Activated CD4-positive, alpha-beta T cell treated with anti-CD3 and anti-CD28 coated beads for 4 hours (primary cell): ENCODE measurements at regions not wholly inside any gene's neighbourhood (a gene's known extent, or its start where the extent isn't known, plus 50 kb on each side); places are given as distances from the start of the nearest gene placed in this dataset.
"Not testable (repeated sequence)": the region's sequence is repeated elsewhere in the genome, so short reads cannot be mapped to it uniquely, and the experiment has no call there.

Source experiments
- DNase-seq, 2 donors: peaks; one replicate each; pipeline ENCODE4 v3.0.0-alpha.2; 2020

DNA sequence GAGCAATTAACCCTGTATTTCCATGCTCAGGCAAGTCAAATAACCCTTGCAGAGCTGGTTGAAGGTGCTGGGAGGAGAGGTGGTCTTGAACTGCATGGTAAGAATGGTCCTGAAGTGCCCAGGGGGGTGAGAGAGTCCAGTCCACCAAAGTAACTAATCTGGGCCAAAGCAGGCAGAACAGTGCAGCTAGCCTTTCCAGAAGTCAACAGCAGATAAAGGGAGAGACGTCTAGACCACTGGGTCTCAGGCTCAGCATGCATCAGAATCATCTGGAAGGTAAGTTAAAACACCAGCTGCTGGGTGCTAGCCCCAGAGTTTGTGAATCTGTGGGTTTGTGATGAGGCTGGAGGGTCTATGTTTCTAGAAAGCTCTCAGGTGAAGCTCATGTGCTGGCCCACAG is 232.3 kb upstream of the ECI2 start:
- no peak for DNase-seq

DNA sequence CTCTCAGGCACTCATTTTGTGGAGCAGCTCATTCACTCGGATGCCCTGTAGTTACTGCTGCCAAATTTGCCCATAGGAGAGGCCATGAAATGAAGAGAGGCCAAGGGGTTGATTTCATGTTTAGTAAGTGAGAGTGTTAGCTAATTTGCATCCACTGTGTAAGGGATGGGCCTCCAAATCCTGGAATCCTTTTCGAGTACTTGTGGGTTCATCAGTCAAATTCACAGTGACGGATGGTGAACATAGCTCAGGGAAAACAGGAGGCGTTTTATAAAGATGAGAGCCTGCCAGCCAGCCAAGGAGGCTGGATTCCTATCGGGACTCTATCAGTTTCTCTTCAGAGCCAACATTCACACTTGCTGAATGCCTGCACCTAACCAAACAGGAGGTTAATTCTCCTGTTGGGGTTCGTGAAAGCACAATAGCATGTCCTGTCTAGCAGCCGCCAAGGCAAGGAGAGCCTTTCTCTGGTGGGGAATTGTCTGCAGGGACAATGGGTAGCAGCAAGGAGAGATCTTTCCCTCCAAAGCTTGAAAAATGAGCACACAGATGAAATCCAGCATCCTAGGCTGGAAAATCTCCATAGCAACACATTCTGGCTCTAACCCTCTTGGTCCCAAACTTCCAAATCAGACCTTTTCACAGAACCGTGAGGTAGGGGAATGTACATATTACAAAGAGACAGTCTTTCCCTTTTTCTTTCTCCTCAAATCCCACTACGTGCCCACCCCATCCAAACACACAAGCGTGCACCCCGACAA is 231.4 kb upstream of the ECI2 start:
- no peak for DNase-seq

DNA sequence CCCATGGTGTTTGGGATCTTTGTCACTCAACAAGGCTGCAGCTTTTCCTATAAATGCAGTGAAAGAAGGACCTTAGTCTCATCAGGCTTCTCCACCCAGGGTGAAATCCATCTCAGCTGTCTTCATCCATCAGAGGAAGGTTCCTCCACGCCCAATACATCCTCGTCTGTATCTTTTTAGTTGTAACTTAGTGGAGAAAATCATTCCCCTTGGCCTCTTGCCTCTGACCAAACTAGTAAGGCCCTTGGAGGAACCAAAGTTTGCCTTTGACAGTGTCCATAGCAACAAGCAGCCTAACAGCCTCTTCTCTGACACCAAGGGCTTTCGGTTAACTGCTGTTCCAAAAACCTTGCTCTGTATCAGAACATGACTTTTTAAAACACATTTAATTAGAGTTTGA is 230.3 kb upstream of the ECI2 start:
- no peak for DNase-seq

DNA sequence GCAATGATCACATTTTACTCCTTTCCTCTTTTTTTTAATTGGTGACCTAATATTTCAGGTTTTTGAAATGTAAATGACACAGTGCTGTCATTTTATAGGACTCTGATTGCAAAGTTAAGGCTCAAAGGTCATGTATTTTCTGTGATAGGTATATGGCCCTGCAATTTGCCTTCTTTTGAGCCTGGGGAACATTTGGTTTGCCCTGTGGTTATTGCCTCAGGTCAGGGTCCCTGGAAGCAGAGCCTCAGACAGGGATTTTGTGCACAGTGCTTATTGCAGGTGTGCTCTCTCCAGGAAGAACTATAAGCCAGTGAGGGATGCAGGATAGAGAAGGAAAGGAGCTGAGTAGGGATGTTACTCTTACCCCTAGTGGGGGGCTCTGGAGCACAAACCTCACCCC is 229.3 kb upstream of the ECI2 start:
- no peak for DNase-seq

DNA sequence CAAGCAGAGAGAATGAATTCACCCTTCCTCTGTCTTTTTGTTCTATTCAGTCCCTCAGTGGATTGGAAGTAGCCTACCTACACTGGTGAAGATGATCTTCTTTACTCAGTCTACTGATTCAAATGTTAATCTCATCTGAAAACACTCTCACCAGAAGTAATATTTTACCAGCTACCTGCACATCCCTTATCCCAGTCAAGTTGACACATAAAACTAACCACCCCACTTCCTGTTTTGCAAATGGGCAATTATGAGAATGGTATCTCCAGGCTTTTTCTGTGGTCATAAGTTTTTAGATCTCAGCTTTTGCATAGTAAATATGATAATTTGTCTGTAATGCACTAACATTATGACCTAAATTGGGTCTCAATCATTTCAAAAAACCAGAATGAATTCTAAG is 228.8 kb upstream of the ECI2 start:
- DNase-seq: no peak

DNA sequence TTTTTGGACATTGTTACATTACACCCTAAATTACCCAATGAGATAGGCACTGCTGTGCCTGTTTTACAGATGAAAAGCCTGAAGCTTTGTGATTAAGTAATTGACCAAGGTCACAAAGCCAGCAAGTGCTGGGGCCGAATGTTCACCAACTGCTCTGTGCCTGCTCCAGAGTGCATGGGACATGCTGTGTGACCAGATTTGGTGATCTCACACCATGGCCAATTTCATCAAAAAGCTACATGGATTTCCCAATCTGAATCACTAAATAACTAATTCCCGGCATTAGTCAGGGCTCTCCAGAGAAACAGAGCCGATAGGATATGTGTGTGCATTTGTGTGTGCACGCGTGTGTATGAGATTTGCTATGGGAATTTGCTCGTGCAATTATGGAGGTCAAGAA is 228.3 kb upstream of the ECI2 start:
- no peak for DNase-seq

DNA sequence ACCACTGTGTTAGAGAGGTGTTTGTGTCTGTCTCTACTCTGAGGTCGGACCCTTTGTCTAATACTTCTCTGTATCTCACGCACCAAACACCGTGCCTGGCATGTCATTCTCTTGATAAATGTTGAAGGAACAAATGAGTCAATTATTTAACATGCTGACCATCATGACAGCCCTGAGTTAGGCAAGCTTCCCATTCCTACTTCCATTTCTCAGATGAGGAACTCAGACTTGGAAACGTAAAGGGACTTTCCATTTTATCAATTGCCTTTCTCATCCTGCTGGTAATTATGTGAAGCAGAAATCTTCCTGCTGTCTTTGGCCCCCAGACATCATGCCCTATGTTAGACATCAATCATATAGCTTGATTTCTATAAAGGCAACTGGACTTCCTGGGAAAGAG is 227.0 kb upstream of the ECI2 start:
- no peak for DNase-seq

DNA sequence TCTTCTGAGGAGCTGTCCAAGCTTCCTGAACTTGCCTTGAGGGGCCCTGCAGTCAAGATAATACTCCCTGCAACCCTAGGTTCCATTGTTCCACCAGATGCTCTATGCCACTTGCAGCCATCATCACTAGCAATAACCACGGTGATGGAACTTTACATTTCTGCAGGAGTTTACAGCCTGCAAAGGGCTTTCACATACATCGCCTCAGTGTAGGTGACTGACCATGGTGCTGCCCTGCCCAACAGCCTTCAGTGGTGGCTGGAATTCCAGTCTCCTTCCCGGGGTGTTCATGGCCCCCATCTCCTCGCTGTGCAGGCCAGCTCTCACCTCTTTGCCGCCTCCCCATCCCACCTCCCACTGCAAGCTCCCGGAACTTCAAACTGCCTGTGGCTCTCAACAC is 225.5 kb upstream of the ECI2 start:
- no peak for DNase-seq

DNA sequence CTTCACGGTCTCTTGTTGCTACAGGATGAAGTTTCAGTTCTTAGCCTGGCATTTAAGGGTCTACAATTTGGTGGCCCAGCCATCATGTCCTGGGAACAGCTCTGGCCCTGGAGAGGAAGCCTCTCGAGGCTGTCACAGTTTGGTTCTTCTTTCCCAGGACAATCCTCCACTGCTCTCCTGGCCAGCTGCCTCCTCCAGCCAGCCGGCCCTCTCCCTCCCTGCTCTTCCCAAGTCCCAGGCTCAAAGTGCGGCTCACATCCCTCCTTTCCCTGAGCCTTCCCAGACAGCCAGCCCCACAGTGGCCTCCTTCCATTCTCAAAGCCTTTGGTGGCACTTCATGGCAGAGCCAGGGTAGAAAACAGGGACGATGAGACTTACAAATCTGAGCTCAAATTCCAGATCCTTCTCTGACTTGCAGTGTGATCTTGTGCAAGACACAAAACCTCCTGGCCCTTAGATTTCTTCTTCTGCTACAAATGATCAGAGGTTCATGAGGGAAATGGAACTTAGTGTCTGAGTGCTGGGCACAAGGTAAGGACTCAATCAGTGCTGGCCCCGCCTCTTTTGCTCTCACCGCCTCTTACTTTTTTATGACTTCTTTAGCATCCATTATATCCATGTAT is 223.8 kb upstream of the ECI2 start:
- no peak for DNase-seq

DNA sequence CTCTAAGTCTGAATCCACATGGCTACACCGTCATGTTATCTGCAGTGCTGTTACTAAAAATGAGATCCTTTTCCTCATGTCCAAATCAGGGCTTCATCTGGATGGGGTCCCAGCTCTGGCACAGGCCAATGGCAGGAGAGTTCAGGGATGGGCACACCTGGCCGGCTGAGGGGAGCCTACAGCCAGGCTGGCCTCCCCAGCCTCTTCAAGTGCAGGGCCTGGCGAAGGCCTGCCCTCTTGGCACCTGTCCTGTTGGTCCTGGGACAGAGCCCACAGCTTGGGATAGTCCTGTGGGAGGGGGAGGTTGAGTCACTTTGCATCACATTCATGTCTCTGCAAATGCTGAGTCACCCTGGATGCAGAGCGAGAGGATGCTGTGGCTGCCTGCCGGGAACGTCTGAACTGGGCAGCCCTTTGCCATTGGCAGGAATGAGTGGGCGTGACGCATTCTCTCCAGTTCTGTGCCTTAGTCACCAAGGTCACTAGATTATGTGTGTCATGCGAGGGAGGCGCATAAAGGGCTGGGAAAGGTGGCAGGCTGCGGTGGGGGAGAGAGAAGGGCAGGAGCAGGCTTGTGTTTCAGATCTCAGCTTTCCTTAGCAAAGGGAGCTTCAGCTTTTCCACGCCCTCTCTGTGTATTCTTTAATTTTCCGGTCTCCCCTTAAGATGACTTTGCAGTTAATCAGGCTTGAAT is 223.2 kb upstream of the ECI2 start:
- DNase-seq: no peak

DNA sequence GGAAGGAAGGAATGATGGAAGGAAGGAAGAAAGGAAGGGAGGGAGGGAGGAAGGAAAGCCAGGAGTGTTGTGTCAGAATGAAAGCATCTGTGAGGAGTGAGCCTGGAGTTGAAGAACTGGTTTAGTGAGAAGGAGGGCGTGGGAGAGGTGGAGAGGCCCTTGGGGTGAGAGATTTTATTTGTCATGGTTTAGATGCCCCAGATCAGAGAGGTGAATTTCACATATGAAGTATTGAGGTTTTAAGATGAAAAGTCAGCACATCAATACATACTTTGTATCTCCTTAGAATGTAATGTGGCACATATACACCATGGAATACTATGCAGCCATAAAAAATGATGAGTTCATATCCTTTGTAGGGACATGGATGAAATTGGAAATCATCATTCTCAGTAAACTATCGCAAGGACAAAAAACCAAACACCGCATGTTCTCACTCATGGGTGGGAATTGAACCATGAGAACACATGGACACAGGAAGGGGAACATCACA is 222.3 kb upstream of the ECI2 start:
- DNase-seq: not testable (repeated sequence)

DNA sequence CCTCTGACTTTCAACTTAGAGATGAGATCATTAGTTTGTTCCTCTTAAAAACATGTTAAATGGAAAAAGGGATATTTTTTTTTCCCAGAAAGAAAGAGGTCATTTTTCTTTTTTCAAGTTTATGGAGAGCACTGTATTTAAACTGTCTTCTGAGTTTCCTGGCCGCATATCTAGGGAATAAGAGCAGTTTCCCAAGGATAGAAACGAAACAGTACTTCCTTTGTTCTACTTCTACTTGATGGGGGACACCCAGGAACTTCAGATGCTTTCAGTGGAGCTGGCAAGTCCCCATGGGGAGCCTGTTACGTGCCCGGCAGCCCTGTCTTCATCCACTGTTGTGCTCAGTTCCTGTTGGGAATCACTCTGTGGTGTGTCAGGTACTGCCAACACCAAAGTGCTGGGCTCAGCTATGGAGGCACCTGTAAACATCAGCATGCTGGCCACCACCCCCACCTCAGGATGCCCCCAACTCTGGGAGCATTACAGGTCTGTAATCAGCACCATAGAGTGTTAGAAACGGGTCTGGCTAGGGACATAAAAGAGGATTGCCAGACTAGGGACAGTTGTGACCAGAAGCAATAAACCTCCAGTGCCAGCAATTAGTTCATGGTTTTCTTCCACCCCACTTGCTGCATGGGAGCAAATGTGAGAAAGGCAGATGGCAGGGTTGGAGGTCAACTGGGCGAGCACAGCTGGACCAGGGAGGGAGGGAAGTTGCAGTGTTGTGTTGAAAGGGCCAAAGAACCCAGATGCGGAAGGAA is 221.7 kb upstream of the ECI2 start:
- no peak for DNase-seq

DNA sequence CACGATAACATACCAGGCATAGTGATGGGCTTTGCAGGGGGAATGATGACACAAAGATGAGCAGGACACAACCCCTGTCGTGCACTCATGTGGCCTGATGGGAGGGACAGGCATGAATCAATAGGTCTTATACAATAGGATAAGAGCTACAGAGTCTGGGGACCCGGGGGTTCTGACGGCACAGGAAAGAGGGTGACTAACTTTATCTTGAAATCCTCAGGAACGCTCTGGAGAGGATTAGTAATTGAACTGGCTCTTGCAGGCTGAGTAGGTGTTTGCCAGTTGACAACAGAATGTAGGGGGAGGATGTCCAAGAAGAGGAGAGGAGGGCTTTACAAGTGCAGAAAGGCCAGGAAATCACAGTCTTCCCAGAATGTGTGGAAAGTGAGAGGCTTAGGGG is 219.9 kb upstream of the ECI2 start:
- no peak for DNase-seq

DNA sequence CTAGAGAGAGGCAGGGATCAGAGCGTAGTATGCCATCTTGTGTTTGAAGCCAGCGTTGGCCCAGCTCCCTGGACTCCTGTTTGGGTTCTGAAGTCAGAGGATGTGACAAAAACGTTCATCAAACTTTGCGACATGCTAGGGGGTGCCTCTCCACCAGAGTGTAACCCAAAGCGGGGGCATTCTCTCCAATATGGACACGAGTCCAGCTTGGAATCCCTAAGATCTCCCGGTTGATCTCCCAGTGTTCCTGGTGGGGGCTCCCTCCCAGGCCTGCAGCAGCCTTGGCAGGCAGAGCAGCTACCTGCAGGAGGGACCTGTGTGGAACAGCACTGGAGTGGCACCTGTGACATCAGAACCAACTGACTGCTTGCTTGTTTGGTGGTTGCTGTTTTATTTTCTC is 218.8 kb upstream of the ECI2 start:
- no peak for DNase-seq

DNA sequence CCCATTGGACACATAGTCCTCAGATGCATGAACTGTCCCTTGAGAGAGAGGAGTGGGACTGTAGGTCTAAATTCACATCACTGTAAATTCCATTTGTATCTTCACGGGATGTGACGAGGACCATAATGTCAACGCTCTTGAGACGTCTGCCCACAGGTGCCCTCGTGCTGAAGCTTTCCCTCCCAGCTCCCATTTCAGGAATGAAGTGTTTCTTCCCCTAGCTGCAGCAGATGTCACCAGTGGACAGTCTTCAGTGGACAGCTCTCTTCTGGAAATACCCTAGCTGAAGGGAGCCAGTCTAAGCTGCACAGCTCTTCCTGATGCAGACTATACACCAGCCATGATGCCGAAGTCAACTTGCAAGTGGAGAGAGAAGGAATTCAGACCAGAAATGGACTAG is 217.4 kb upstream of the ECI2 start:
- DNase-seq: no peak

DNA sequence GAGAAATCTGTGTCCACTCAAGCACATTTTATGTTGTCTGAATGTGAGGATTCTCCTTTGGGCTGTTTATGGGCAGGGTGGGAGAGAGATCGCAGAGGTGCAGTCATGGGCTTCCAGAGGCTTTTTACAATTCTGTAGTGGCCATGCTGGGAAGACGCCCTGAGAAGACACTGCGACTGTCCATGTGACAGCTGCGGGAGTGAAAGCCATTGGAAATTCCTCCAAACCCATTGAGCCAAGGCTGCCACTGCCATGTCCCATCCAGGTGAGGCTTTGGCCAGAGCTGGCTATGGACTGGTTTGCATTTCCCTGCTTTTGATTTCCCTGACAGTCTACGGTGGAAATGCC is 216.9 kb upstream of the ECI2 start:
- no peak for DNase-seq

DNA sequence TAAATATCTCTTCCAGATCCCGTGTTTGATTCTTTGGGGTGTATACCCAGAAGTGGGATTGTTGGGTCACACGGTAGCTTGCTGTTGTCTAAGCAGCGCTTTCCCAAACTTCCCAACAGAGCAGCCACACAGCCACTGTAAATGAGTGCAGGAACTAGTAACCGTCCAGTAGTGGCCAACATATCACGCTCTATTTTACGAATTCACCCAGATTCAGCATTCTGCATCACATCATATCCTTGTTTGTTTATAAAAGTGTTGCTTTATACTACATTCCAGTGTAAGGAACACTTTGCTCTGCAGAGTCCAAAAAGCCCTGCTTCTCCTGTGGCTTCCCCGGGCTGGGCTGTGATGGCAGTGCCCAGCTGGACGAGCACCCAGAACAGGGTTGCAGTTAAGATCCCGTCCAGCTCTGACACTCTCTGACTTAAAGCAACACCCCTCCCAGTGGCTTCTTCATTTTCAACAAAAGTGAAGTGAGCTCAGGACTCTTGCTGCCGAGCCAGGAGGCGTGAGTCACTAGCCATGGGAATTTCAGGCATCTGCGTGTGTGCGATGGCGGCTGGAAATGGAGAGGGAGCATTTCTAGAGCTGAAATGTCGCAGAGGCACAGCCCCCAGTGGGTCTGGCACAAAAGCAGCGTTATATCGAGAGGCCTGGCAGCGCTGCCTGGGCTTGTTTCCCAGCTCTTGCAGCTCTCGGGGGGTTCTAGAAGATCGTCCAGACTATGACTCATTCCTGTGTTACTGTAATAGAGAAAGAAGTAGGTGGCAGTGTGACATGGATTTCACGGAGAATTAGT is 216.3 kb upstream of the ECI2 start:
- no peak for DNase-seq

DNA sequence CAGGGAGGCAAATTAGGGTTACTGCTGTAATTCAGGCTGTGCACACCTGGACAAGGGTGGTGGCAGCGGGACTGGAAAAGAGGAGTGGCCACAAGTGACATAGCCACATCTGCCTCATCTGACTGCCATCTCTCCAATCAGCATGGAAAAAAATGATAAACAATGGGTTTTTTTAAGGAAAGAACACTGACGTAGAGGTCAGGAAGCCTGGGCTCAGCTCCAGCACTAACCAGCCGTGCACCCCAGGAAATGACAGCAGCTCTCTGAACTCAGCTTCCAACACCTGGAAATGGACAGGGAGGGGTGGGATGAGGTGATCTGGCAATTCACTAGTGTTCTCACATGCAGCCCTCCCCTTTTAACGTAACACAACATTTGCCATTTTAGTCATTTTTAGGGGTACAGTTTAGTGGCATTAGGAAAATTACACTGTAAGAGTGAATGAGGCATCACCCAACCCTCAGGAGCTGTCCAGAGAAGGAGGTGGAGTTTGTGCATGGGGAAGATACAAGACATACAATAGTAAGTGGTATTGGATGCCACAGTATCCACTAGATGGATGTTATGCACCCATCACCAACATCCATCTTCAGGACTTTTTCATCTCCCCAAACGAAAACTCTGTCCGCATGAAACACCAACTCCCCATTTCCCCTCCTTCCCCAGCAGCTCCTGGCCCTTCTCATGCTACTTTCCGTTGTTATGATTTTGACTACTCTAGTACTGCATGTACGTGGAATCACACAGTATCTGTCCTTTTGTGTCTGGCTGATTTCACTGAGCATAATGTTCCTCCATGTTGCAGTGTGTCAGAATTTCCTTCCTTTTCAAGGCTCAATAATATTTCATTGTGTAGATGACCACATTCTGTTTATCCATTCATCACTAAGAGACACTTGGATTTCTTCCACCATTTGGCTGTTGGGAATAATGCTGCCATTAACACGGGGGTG is 215.5 kb upstream of the ECI2 start:
- no peak for DNase-seq

DNA sequence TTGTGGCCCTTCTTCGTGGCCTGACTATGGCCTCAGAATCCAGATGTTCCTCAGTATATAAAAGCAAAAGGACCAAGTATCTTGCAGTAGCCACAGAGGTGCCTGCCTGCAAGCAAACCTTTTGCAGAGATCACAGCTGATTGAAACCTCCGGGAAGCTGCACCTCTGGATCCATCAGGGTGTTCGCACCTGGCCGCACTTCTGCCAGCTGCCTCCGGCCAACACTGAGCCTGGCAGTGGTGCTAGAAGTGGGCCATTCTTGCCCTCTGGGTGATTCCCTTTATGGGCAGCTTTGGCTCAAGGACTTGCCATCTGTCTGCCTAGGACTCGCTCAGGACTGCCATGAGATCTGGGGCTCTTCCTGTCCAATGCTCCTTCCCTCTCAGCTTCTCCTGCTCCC is 214.6 kb upstream of the ECI2 start:
- DNase-seq: no peak

DNA sequence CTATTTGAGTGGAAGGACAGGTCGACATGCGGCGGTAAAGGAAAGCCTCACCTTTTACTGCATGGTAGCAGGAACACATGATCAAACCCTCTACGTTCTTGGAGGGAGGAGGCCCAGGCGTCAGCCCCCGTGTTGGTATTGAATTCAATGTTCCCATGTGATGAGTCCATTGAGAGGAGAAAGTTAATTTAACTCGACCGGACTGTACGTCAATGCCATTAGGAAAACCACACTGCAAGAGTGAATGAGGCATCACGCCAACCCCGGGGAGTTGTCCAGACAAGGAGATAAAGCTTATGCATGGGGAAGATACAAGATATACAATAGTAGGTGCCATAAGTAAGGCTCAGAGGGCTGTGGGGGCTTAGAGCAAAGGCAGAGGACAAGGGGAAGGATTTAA is 213.9 kb upstream of the ECI2 start:
- no peak for DNase-seq

DNA sequence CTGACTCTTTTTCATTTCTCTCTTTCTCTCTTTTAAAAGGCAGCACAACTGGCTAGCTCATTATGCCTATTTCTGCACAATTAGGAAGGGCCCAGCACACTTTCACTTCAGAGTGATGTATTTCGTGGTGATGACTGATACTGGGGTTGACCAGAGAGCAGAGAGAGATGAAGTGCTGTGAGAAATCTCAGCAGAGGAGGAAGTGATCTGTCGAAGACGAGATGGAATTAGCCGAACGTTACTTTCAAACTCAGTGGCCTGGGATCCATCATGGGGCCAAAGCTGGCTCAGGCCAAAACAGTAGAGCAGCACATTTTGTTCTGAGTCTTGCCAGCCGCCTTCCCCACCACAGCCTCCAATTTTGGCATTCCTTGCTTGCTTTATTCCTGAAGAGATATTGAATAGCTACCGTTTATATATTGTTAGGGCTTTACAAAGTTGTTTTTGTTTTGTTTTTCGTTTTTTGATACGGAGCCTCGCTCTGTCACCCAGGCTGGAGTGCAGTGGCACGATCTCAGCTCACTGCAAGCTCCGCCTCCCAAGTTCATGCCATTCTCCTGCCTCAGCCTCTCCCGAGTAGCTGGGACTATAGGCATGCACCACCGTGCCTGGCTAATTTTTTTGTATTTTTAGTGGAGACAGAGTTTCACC is 213.2 kb upstream of the ECI2 start:
- no peak for DNase-seq
